Stimulated activated CD4-positive, alpha-beta T cell treated with anti-CD3 and anti-CD28 coated beads, Interleukin-12 subunit alpha, Interleukin-12 subunit beta, amount 100 ng/mL, for 48 hours (primary cell): ENCODE measurements at regions not wholly inside any gene's neighbourhood (a gene's known extent, or its start where the extent isn't known, plus 50 kb on each side); places are given as distances from the start of the nearest gene placed in this dataset.

ENCODE experiments used
- DNase-seq, 3 donors: peaks; one replicate each; pipeline ENCODE4 v3.0.0-alpha.2; 2020; ENCODE audit warnings: low read depth in 2 of 3, low spot score in 1 of 3

- no peak for DNase-seq
These were observed 123.4 kb upstream of the ATP6AP2 start for GRCh38 chrX:40457406-40457805.

DNA sequence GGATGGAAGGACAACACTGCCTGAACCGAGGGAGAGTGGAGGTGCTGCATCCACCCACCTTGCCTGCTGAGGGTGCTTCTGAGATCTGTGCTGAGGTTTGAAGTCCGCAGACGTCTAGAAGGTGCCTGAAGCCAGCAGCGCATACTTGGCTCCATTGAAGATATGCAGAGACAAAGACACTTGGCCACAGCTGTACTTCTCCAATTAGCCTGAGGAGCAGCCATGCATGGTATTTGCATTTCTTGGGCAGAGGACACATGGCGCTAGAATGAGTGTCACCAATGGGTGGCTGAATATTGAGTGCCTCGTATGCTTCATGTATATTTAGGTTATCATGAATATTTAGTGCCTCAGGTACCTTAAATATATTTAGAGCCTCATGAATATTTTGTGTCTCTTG, 128.7 kb upstream of the ATP6AP2 start:
- DNase-seq: no peak

GRCh38 chrX:40449956-40450706, 130.6 kb upstream of the ATP6AP2 start:
- DNase-seq: no peak

DNA sequence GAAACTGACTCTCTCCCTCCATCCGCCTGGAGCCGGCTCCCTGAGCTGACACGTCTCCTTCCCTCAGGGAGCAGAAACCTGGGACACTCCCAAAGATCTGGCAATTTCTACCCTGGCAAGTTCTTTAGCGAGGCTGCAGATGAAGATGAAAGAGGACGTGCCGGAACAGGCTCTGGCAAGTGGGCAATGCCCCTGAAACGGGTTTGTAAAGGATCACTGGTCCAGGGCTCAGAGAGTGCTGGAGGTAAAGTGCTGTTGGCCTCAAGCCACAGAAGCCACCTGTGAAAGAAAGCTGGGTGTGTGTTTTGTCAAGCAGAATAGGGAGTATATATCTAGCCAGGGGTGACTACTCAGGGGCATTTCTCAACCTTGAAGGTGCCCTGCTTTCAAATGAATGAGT, 131.4 kb upstream of the ATP6AP2 start:
- no peak for DNase-seq

GRCh38 chrX:40448793-40449192, 132.0 kb upstream of the ATP6AP2 start:
- DNase-seq: no peak

DNA sequence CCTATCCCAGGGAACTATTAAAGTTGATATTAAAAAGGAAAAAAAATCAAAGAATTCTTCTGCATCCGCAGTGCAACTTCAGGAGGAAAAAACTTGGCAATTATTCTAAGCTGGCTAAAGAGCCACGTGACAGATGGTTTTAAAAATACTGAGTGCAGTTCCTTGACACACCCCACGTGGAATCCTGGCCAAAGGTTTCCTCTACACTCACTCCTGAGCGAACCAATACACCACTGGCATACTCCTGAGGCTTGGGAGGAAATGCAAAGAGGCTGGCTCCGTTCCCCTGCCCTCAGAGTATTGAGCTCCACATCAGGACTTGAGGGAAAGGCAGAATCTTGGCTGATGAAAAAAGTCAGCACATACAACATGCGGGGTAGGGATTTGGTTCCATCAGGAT, 133.8 kb upstream of the ATP6AP2 start:
- DNase-seq: no peak

GRCh38 chrX:40445691-40446090, 135.1 kb upstream of the ATP6AP2 start:
- DNase-seq: no peak

GRCh38 chrX:40444798-40445496, 135.8 kb upstream of the ATP6AP2 start:
- DNase-seq: no peak

DNA sequence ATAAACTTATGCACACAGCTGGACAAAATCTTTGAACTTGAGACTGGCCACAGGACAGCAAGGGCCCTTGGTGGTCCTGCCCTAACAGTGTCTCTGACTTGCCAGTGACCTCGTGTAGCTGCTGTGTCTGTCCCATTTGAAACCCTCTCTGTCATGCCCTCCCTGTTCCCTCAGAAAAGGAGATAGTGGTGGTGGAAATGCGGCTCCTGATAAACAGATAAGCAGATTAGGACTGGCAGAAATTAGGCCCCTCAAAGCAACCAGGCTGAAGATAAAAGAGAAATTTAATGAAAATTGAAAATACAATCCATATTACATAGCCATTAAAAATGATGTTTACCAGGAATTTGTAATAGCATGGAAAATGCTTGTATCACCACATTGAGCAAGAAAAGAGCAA, 136.6 kb upstream of the ATP6AP2 start:
- DNase-seq: no peak

DNA sequence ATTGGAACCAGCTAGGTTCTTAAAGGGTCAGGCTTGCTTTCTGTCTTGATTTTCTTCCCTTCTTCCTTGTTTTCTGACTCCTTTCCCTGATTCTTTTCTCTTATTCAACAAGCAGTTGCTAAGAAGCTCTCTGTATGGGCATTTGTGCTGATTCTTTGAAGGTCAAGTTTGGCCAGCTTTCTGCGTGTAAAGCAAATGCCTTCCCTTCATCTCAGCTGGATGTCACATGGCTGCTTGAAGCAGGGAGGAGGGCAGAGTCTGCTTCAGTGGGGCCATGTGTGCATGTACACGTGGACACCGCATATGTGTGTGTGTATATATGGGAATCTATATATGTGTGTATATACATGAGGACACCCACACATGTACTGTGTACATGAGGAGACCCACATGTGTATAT, 139.9 kb upstream of the ATP6AP2 start:
- DNase-seq: no peak

DNA sequence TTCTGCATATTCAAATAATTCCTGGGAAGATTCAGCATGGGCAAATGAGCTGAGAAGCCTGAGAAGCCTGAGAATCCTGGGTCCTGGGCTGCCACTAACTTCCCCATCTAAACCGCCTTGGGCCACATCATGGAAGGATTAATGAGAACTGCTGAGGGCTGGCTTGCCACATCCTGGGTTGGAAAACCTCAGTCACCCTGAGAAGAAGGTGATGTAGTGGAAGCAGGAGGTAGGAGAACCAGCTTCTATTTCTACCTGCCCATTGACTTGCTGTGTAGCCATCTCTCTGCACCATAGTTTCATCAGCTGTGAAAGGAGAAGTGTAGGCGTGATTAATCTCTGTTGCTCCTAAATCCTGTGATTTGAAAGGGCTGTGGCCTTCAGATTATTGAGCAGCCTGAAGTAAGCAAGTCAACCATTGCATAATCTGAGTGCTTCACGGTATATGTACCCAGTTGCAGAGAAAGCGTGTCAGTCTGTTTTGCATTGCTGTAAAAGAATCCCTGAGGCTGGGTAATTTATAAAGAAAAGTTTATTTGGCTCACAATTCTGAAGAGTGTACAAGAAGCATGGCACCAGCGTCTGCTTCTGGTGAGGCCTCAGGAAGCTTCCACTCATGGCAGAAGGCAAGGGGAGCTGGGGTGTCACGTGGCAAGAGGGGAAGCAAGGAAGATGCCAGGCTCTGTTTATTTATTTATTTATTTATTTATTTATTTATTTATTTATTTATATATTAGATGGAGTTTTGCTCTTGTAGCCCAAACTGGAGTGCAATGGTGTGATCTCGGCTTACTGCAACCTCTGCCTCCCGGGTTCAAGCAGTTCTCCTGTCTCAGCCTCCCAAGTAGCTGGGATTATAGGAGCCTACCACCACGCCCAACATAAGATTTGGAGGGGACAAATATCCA, 140.9 kb upstream of the ATP6AP2 start:
- DNase-seq: no peak

DNA sequence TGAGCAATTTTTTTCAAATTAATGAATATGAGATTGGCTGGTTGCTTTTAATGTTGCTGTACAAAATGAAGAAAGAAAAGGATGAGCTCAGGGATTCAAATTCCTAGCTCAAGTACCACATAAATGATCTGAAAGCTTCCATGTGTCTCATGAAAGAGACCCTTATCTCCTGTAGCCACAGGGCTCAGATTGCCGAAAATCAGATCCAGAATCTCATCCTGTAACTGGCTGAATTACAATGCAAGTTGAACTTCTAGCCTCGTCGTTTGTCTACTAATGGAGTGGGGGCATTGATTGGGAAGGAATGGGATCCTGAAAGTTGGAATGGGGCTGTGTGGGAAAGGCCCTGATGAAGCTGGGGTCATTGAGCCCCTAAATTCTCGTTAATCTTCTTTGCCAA, 143.4 kb upstream of the ATP6AP2 start:
- no peak for DNase-seq

DNA sequence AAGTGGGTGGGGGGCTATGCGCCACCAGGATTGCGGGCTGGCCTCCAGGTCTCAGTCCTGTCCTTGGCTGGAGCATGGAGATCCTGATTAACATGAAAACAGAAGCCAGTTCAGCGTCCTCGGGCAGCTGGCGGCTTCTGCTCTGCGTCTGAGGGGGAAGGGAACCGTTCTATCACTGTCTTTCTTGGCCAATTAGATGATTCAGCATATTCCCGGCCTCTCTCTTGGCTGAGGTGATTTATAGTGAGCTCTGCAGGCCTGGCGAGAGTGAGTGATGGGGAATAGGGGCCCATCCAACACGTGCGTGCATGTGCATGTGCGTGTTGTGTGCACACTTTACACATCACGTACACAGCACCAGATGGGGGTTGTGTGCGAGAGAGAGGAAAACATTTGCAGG, 145.8 kb upstream of the ATP6AP2 start:
- DNase-seq: no peak

DNA sequence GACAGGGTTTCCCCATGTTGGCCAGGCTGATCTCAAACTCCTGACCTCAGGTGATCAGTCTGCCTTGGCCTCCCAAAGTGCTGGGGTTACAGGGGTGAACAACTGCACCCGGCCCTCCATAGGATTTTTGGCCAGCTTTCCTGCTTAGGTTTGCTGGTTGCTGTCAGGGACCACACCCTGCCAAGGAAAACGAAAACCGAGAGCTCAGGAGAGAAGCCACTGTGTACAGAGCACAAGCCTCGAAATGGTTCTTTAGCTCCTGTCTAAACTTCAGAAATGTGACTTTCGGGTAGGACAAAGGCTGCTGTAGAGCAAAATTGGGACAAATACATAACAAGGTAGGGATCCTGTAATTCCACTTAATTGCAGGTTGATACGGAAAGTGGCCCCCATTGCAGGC, 146.3 kb upstream of the ATP6AP2 start:
- no peak for DNase-seq

DNA sequence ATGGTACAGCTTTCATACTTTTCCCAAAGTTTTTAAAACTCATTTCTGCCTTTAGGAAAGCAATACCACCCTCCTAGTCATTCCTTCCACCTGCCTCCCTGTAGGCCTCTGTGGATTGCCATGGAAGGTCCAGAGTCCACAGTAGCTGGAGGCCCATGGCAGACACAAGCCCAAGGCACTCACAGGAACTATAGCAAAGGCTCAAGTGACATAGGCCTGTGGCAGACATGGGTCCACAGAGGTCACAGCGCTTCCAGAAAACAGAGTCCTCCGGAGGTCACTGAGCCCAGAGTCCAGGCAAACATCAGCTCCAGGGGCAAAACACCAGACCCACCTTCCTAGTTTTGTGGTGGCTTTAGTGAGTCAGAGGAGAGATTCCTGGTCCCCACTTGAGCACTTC, 147.6 kb upstream of the ATP6AP2 start:
- DNase-seq: no peak

DNA sequence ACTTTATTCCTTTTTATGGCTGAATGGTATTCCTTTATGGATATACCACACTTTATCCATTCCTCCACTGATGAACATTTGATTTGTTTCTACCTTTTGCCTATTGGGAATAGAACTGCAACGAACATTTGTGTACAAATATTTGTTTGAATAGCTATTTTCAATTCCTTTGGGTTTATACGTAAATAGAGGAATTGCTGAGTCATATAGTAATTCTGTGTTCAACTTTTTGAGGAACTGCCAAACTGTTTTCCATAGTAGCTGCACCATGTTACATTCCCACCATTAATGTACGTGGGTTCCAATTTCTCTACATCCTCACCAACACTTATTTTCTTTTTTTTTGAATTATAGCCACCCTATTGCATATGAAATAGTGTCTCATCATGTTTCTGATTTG, 156.5 kb upstream of the ATP6AP2 start:
- no peak for DNase-seq

- no peak for DNase-seq
These were observed 157.5 kb upstream of the ATP6AP2 start for GRCh38 chrX:40423299-40423698.

GRCh38 chrX:40422021-40422420, 158.7 kb upstream of the ATP6AP2 start:
- no peak for DNase-seq

DNA sequence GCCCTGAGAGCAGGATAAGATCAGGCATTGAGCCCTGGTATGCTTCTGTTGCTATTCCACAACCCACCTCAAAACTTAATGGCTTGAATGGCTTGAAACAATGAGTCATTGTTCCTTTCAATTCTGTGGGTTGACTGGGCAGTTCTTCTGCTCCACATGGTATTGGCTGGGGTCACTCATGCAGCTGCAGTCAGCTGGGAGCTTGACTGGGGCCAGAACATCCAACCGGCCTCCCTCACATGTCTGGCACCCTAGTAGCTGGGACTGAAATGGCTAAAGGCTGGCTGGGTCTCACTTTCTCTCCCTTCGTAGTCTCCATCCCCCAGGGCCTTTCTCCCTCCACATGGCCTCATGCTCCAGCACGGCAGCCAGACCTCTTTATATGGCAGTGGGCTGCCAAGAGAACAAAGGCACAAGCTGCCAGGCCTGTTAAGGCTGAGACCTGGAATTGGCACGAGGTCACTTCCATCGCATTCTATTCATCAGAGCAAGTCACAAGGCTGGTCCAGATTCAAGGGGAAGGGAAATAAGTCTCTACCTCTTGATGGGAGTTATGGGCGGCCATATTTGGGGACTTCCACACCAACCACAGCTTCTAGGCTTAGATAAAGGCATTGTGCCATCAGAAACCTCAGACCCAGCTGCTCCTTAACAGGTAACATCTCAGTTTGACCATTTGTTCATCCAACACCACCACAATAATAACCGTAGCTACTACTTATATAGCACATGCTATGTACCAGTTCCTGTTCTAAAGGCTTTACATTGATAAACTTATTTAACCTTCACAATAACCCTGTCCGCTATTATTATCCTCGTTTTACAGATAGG, 159.7 kb upstream of the ATP6AP2 start:
- DNase-seq: no peak

- DNase-seq: no peak
These were observed 162.0 kb upstream of the ATP6AP2 start for GRCh38 chrX:40418813-40419195.
